Central memory CD8-positive, alpha-beta T cell (primary cell): ENCODE measurements at regions not wholly inside any gene's neighbourhood (a gene's known extent, or its start where the extent isn't known, plus 50 kb on each side); places are given as distances from the start of the nearest gene placed in this dataset.

Experiments used
- ATAC-seq: fragments of 150-1000 bp; cut with Tn5 transposase; replicated peaks from 2 replicates; pipeline ENCODE4 v1.10.0; 2022; ENCODE audit warnings: mild to moderate bottlenecking, moderate FRiP score, moderate number of reproducible peaks; ENCODE audit not compliant: poor library complexity, severe bottlenecking; ENCODE audit errors: extremely low read depth
- DNase-seq, 2 donors: peaks; one replicate each; pipeline ENCODE4 v3.0.0; 2021; ENCODE audit warnings: low spot score in 2 of 2
- H3K27ac Mint-ChIP-seq: one replicate; pipeline ENCODE4 v1.8.0; 2022; ENCODE audit warnings: low read depth, mild to moderate bottlenecking, moderate library complexity, mixed read lengths
- H3K27me3 Mint-ChIP-seq: one replicate; pipeline ENCODE4 v1.8.0; 2022; ENCODE audit warnings: mixed read lengths
- H3K36me3 Mint-ChIP-seq: one replicate; pipeline ENCODE4 v1.8.0; 2022; ENCODE audit warnings: mild to moderate bottlenecking, moderate library complexity, mixed read lengths; ENCODE audit not compliant: insufficient read depth
- H3K4me1 Mint-ChIP-seq: one replicate; pipeline ENCODE4 v1.8.0; 2022; ENCODE audit warnings: mixed read lengths
- H3K4me3 Mint-ChIP-seq: one replicate; pipeline ENCODE4 v1.8.0; 2022; ENCODE audit warnings: mild to moderate bottlenecking, moderate library complexity, mixed read lengths
- H3K9me3 Mint-ChIP-seq: one replicate; pipeline ENCODE4 v1.8.0; 2022; ENCODE audit warnings: mixed read lengths

DNA sequence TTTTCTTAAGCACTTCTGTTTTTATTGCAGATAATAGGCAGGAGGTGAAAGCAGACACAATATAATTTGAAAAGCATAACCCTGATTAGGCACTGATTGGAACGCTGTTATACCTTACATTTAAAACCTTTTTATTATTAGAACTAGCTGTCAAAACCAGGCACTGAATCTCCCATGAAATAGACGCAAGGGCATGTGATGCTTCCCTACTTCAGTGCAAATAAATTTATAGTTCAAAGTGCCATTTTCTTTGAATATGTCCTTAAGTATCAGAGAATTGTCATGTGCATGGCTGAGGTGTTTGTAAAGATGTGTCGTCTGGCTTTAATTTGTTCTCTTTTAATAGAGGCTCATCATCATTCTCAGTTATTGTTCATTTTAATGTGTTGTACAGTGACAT, 386.0 kb downstream of the NR2F2 start:
- Mint-ChIP-seq H3K27ac (no peak overlapping the region), H3K4me1 (no peaks in the 10 kb centered on the region), H3K4me3 (no peak overlapping the region), H3K36me3 (peaks cover 2% of the 10 kb centered on the region), H3K9me3 (peaks cover 11% of the 10 kb centered on the region), H3K27me3 (peaks cover 14% of the 10 kb centered on the region)
- no peak for ATAC-seq
- DNase-seq: no peak

DNA sequence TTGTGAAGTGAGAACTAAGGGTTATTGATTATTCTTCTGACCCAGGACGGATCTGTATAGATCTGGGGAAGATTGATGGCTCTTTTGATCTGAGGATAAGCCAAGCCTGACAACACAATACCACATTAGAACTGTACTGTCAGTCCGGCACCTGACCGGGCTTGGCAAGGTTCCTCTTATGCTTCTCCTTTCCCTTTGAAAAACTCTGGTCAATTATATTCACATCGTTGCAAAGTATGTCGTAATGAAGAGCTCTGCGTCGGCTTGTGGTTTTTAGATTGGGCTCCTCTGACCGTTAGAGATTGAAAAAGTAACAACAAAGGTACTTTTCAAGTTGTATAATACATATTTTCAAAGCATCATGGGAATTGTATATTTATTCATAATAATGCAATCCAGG, 389.8 kb downstream of the NR2F2 start:
- Mint-ChIP-seq H3K4me3 (no peak overlapping the region), H3K27me3 (peaks cover 14% of the 10 kb centered on the region), H3K36me3 (peaks cover 2% of the 10 kb centered on the region), H3K4me1 (no peaks in the 10 kb centered on the region), H3K27ac (no peak overlapping the region), H3K9me3 (peaks cover 11% of the 10 kb centered on the region)
- ATAC-seq: no peak
- DNase-seq: no peak

DNA sequence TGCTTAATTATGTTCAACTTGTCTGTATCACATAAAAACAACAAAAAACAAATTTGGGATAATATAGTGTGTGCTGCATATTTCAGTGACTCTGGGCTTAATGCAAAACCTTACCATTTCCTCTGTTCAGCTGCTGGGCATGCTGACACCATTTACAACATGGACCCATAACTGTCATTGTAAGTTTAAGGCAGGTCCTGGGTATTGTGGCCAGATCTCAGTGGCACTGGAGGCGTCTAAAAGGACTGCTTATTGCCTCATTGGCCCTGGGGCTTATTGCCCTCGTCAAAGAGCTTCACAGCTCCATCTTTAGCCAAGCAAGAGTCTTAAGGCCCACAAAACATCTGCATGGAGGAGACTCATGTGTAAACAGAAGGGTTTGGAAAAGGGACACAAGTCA, 390.2 kb downstream of the NR2F2 start:
- no peaks in the 10 kb centered on the region for H3K4me1 Mint-ChIP-seq
- peaks cover 4% of the 10 kb centered on the region for H3K36me3 Mint-ChIP-seq
- peaks cover 11% of the 10 kb centered on the region for H3K9me3 Mint-ChIP-seq
- peaks cover 14% of the 10 kb centered on the region for H3K27me3 Mint-ChIP-seq
- H3K27ac Mint-ChIP-seq: no peak overlapping the region
- DNase-seq: no peak
- no peak for ATAC-seq
- H3K4me3 Mint-ChIP-seq: no peak overlapping the region

- Mint-ChIP-seq H3K27ac (no peak overlapping the region), H3K27me3 (no peaks in the 10 kb centered on the region), H3K9me3 (peaks cover 4% of the 10 kb centered on the region), H3K36me3 (peaks cover 2% of the 10 kb centered on the region), H3K4me1 (no peaks in the 10 kb centered on the region), H3K4me3 (no peak overlapping the region)
- DNase-seq (no peak), ATAC-seq (no peak)
Measured at GRCh38 chr15:96728591-96728990, 398.1 kb downstream of the NR2F2 start.

DNA sequence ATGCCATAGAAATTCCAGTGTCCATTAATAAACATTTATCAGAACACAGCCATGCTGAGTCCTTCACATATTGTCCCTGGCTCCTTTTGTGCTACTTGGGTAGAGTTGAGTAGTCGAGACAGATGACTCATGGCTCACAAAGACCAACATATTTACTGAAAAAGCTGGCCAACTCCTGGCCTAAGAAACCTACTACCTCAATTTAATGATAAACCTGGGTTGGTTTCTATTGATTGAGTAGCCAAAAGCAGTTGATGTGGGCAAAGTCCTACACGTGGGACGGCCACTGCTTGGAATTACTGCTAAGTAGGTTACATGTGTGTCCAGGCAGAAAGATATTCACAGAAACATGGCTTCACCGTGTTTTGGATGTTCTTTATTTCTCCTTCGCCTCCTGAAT, 402.2 kb downstream of the NR2F2 start:
- Mint-ChIP-seq H3K36me3 (no peaks in the 10 kb centered on the region), H3K4me1 (no peaks in the 10 kb centered on the region), H3K9me3 (peaks cover 4% of the 10 kb centered on the region), H3K27ac (no peak overlapping the region), H3K4me3 (no peak overlapping the region), H3K27me3 (no peaks in the 10 kb centered on the region)
- ATAC-seq (no peak), DNase-seq (no peak)

DNA sequence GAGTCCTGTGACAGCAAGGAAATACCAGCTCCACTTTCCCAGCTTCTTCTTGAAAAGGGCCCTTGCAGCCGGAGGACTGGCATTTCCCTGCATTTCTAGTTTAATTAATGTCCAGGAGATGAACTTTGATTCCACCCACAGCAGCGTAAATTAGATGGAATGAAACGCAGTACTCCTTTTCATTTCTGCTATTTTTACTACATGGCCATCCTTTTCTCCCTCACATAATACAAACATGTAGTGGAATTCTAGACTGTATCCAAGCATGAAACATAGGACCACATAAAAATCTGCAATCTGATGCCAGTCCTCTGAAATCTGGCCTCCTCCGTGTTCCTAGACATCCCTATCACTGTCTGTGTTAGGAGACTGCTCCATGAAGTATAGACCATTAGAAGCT, 403.2 kb downstream of the NR2F2 start:
- Mint-ChIP-seq H3K27me3 (no peaks in the 10 kb centered on the region), H3K9me3 (peaks cover 9% of the 10 kb centered on the region), H3K27ac (no peak overlapping the region), H3K4me3 (no peak overlapping the region), H3K4me1 (no peaks in the 10 kb centered on the region), H3K36me3 (no peaks in the 10 kb centered on the region)
- ATAC-seq: no peak
- DNase-seq: no peak

DNA sequence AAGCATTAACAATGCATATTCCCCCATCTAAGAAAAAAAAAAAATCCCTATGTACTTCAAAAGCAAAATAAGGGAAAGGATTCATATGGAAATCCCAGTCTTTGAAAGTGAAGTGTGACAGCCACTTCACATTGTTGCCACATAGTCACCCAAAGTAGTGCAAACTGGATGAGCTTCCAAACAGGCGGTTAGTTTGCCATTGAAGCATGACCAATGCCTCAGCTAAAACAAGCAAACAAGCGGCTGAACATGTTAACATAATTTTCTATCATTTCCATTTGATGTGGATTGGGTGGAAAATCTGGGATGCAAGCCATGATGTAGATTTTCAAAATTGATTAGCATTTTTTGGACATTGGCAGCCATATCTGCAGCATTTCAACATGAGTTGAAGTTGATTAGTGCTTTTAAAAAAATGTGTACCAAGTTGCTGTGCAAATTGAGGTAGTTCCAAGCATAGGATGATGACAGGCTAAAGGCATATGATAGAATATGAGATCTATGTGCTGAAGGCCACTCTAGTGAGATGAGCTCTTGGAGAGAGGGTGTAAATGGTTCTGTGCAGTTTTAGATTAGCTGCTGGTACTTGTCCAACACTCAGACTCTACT, 405.2 kb downstream of the NR2F2 start:
- Mint-ChIP-seq H3K27me3 (no peaks in the 10 kb centered on the region), H3K27ac (no peak overlapping the region)
- ATAC-seq: no peak

DNA sequence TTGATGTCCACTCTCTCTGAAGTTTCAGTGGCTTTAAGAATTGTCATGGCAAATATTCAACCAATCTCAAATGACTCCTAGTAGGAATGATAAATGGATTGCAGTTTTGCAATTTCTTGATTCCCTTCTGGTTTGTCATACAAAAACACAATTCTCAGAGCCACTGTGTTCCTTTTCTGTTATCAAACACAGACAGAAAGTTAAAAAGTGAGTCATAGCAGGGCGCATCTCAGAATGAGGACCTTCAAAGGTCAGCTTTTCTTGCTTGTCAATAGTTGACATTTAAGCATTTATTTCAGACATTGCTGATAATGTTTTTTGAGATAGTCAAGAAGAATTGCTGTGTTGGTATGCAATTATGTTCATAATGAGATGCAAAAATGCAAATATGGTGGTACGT, 405.9 kb downstream of the NR2F2 start:
- H3K27me3 Mint-ChIP-seq: no peaks in the 10 kb centered on the region
- ATAC-seq (no peak), DNase-seq (no peak)
- no peak overlapping the region for H3K27ac Mint-ChIP-seq
- H3K9me3 Mint-ChIP-seq: peaks cover 10% of the 10 kb centered on the region
- H3K4me3 Mint-ChIP-seq: no peak overlapping the region
- H3K4me1 Mint-ChIP-seq: no peaks in the 10 kb centered on the region
- no peaks in the 10 kb centered on the region for H3K36me3 Mint-ChIP-seq

More for the DNA sequence above, 405.2 kb downstream of the NR2F2 start:
- H3K36me3 Mint-ChIP-seq: no peaks in the 10 kb centered on the region
- H3K4me3 Mint-ChIP-seq: no peak overlapping the region
- no peaks in the 10 kb centered on the region for H3K4me1 Mint-ChIP-seq
- peaks cover 10% of the 10 kb centered on the region for H3K9me3 Mint-ChIP-seq
- DNase-seq: no peak

DNA sequence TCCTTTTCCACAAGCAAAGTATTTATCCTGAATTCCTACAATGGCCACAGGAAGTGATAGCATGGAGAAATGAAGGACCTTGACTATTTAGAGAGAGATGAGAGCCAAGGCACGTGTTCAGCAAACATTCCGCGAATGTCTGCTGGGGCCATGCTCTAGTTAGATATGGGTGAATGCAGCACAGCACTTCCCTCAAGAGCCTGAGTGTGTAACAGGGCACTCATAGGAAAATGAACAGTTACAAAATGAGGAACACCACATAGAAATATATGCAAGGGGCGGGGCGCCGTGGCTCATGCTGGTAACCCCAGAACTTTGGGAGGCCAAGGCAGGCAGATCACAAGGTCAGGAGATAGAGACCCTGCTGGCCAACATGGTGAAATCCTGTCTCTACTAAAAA, 406.9 kb downstream of the NR2F2 start:
- no peak for ATAC-seq
- DNase-seq: no peak
- no peaks in the 10 kb centered on the region for H3K36me3 Mint-ChIP-seq
- H3K27me3 Mint-ChIP-seq: no peaks in the 10 kb centered on the region
- H3K4me1 Mint-ChIP-seq: no peaks in the 10 kb centered on the region
- peaks cover 10% of the 10 kb centered on the region for H3K9me3 Mint-ChIP-seq
- H3K27ac Mint-ChIP-seq: no peak overlapping the region
- H3K4me3 Mint-ChIP-seq: no peak overlapping the region

- no peak overlapping the region for H3K27ac Mint-ChIP-seq
Measured at GRCh38 chr15:96746665-96747064, 416.2 kb downstream of the NR2F2 start.

DNA sequence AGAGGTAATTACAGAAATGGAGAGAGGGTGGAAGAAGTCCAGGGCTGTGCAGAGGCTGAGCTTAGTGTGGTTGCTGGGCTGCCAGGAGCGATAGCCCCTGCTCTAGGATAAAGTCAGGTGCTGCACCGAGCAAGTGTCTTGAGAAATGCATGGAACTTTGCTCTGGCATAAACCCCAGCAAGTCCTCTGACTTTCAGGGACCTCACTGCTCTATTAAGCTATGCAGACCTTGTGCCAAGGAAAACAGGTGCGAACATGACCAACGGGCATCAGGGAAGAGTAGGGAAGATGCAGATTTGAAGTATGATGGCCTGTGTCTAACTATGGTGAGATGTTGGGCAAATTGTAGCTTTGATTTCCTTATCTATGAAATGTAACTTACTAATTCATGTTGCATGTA, 416.8 kb downstream of the NR2F2 start:
- Mint-ChIP-seq H3K27me3 (no peaks in the 10 kb centered on the region), H3K4me3 (no peak overlapping the region), H3K36me3 (no peaks in the 10 kb centered on the region), H3K9me3 (peaks cover 6% of the 10 kb centered on the region), H3K4me1 (no peaks in the 10 kb centered on the region), H3K27ac (no peak overlapping the region)
- DNase-seq (no peak), ATAC-seq (no peak)

More at GRCh38 chr15:96746665-96747064, 416.2 kb downstream of the NR2F2 start:
- Mint-ChIP-seq H3K4me3 (no peak overlapping the region), H3K9me3 (peaks cover 6% of the 10 kb centered on the region), H3K4me1 (no peaks in the 10 kb centered on the region), H3K27me3 (no peaks in the 10 kb centered on the region), H3K36me3 (no peaks in the 10 kb centered on the region)
- no peak for ATAC-seq
- DNase-seq: no peak

DNA sequence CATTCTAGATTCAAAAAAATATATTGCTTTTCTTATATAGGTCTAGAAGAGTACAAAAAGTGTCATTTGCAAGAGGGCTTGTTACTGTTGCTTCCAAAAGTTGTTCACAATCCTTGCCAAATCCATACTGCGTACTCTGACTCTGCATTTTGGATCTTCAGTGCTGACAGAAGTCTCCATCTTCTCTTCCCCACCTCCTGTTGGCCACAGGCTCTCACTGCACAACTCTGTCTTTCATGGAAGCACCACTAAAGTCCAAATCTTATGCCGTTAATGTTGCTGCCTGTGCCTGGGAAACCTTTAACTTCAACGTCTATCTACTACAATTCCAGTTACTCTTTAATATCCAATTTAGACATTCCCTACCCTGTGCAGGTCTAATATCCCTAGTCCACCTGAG, 419.9 kb downstream of the NR2F2 start:
- DNase-seq: no peak
- no peak overlapping the region for H3K27ac Mint-ChIP-seq
- H3K36me3 Mint-ChIP-seq: no peaks in the 10 kb centered on the region
- no peaks in the 10 kb centered on the region for H3K27me3 Mint-ChIP-seq
- ATAC-seq: no peak
- no peak overlapping the region for H3K4me3 Mint-ChIP-seq
- H3K9me3 Mint-ChIP-seq: peaks cover 2% of the 10 kb centered on the region
- H3K4me1 Mint-ChIP-seq: no peaks in the 10 kb centered on the region

DNA sequence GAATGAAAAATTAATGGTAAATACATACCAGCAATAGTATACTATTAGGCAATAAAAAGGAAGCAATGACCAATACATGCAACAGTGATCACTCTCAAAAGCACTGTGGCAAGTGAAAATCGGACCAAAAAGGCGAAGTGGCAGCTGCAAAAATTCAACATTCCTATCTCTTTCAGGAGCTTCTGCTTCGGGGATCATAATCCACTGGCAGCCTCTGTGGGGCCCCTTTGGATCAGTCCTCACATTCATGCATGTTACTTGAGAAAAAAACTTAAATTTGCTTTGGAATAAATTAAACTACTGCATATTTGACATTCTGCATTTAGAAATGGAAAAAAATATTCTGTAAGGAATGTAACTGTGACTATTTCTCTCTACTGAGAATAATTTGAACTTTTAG, 425.6 kb downstream of the NR2F2 start:
- no peaks in the 10 kb centered on the region for H3K27me3 Mint-ChIP-seq
- peaks cover 6% of the 10 kb centered on the region for H3K9me3 Mint-ChIP-seq
- no peaks in the 10 kb centered on the region for H3K4me1 Mint-ChIP-seq
- DNase-seq (no peak), ATAC-seq (no peak)
- H3K4me3 Mint-ChIP-seq: no peak overlapping the region
- H3K27ac Mint-ChIP-seq: no peak overlapping the region
- H3K36me3 Mint-ChIP-seq: no peaks in the 10 kb centered on the region

DNA sequence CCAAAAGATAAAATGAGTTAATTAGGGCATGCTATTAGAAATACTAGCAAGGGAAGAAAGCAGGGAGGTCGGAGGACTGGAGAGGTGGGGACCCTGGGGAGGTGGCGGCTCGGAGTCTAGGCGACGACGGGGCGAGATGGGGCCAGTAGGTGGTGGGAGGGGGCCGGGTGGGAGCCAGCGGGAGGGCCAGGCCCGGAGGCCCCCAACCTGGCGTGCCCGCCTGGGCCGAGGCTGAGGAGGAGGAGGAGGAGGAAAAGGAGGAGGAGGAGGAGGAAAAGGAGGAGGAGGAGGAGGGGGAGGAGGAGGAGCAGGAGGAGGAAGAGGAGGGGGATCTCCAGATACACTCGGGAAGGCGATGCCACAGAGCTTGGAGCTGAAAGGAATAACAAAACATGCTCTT, 426.2 kb downstream of the NR2F2 start:
- no peaks in the 10 kb centered on the region for H3K4me1 Mint-ChIP-seq
- no peak overlapping the region for H3K4me3 Mint-ChIP-seq
- H3K36me3 Mint-ChIP-seq: no peaks in the 10 kb centered on the region
- DNase-seq (no peak), ATAC-seq (no peak)
- no peak overlapping the region for H3K27ac Mint-ChIP-seq
- no peaks in the 10 kb centered on the region for H3K27me3 Mint-ChIP-seq
- H3K9me3 Mint-ChIP-seq: peaks cover 6% of the 10 kb centered on the region
